ENCODE measurements at regions not wholly inside any gene's neighbourhood (a gene's known extent, or its start where the extent isn't known, plus 50 kb on each side); places are given as distances from the start of the nearest gene placed in this dataset.
A peak's percentile ranks its signal among the peaks of the same experiment; 100 is the strongest.
"Not testable (repeated sequence)": the region's sequence is repeated elsewhere in the genome, so short reads cannot be mapped to it uniquely, and the experiment has no call there.

- TF ChIP-seq CTCF (IDR thresholded peaks at IDR 0.05; ENCODE audit: unreplicated experiment): no peak
- Mint-ChIP-seq H3K9me3 (no peaks in the 10 kb centered on the region), H3K36me3 (no peaks in the 10 kb centered on the region), H3K27me3 (ENCODE audit: low read depth) (peaks cover 12% of the 10 kb centered on the region), H3K27ac (no peak overlapping the region), H3K4me1 (peaks cover 18% of the 10 kb centered on the region), H3K4me3 (no peak overlapping the region)
- no peak for DNase-seq (ENCODE audit: low spot score in 2 of 2, unreplicated experiment in 2 of 2)
Observed at GRCh38 chr1:232859216-232859615, 54.0 kb downstream of the MAP10 start.

- Mint-ChIP-seq H3K27ac (no peak overlapping the region), H3K9me3 (no peaks in the 10 kb centered on the region), H3K4me1 (peaks cover 14% of the 10 kb centered on the region), H3K27me3 (ENCODE audit: low read depth) (peaks cover 12% of the 10 kb centered on the region), H3K4me3 (no peak overlapping the region), H3K36me3 (no peaks in the 10 kb centered on the region)
- no peak for TF ChIP-seq CTCF (IDR thresholded peaks at IDR 0.05; ENCODE audit: unreplicated experiment)
- DNase-seq (ENCODE audit: low spot score in 2 of 2, unreplicated experiment in 2 of 2): no peak
Observed at GRCh38 chr1:232861107-232861506, 55.9 kb downstream of the MAP10 start.

GRCh38 chr1:232863544-232864275 is 58.5 kb downstream of the MAP10 start:
- Mint-ChIP-seq H3K4me3 (no peak overlapping the region), H3K9me3 (no peaks in the 10 kb centered on the region), H3K27ac (no peak overlapping the region), H3K27me3 (ENCODE audit: low read depth) (peaks cover 6% of the 10 kb centered on the region), H3K36me3 (no peaks in the 10 kb centered on the region), H3K4me1 (peaks cover 26% of the 10 kb centered on the region)
- DNase-seq (ENCODE audit: low spot score in 2 of 2, unreplicated experiment in 2 of 2): no peak
- TF ChIP-seq CTCF (IDR thresholded peaks at IDR 0.05; ENCODE audit: unreplicated experiment): no peak

- no peak for DNase-seq (ENCODE audit: low spot score in 2 of 2, unreplicated experiment in 2 of 2)
- Mint-ChIP-seq H3K27ac (no peak overlapping the region), H3K36me3 (no peaks in the 10 kb centered on the region), H3K4me3 (no peak overlapping the region), H3K27me3 (ENCODE audit: low read depth) (no peaks in the 10 kb centered on the region), H3K9me3 (no peaks in the 10 kb centered on the region), H3K4me1 (peaks cover 30% of the 10 kb centered on the region)
- TF ChIP-seq CTCF (IDR thresholded peaks at IDR 0.05; ENCODE audit: unreplicated experiment): no peak
Observed at GRCh38 chr1:232865102-232865931, 60.1 kb downstream of the MAP10 start.

GRCh38 chr1:232868793-232869491 is 63.7 kb downstream of the MAP10 start:
- peak; percentile 31 to 62 for DNase-seq (ENCODE audit: low spot score in 2 of 2, unreplicated experiment in 2 of 2)

GRCh38 chr1:232871291-232871969 is 66.2 kb downstream of the MAP10 start:
- not testable (repeated sequence) for H3K27ac Mint-ChIP-seq; H3K4me3 Mint-ChIP-seq; H3K36me3 Mint-ChIP-seq; H3K9me3 Mint-ChIP-seq; H3K27me3 Mint-ChIP-seq (ENCODE audit: low read depth)
- H3K4me1 Mint-ChIP-seq: peaks cover 49% of the 10 kb centered on the region
- DNase-seq (ENCODE audit: low spot score in 2 of 2, unreplicated experiment in 2 of 2): peak in 1 of 2 experiments; percentile 29

More at GRCh38 chr1:232868793-232869491, 63.7 kb downstream of the MAP10 start:
- H3K4me3 Mint-ChIP-seq: no peak overlapping the region
- peaks cover 54% of the 10 kb centered on the region for H3K4me1 Mint-ChIP-seq
- H3K9me3 Mint-ChIP-seq: no peaks in the 10 kb centered on the region
- peak overlapping the region; percentile 91 for H3K27ac Mint-ChIP-seq
- no peak for TF ChIP-seq CTCF (IDR thresholded peaks at IDR 0.05; ENCODE audit: unreplicated experiment)
- H3K27me3 Mint-ChIP-seq (ENCODE audit: low read depth): no peaks in the 10 kb centered on the region
- H3K36me3 Mint-ChIP-seq: no peaks in the 10 kb centered on the region
